Activated T-cell treated with anti-CD3 and anti-CD28 coated beads, Interleukin-2, amount 50 U/mL, for 24 hours (primary cell): ENCODE measurements at regions not wholly inside any gene's neighbourhood (a gene's known extent, or its start where the extent isn't known, plus 50 kb on each side); places are given as distances from the start of the nearest gene placed in this dataset.
"Not testable (repeated sequence)": the region's sequence is repeated elsewhere in the genome, so short reads cannot be mapped to it uniquely, and the experiment has no call there.

Experiments used
- DNase-seq: peaks from one replicate; pipeline ENCODE4 v3.0.0-alpha.2; 2020
- H3K27ac Mint-ChIP-seq: 2 replicates; pipeline ENCODE4 v1.8.0; 2020; ENCODE audit warnings: mild to moderate bottlenecking, mixed read lengths
- H3K27me3 Mint-ChIP-seq: 2 replicates; pipeline ENCODE4 v1.8.0; 2020; ENCODE audit warnings: mixed read lengths
- H3K36me3 Mint-ChIP-seq: 2 replicates; pipeline ENCODE4 v1.8.0; 2020; ENCODE audit warnings: low read depth, mixed read lengths
- H3K4me1 Mint-ChIP-seq: 2 replicates; pipeline ENCODE4 v1.8.0; 2020; ENCODE audit warnings: low read depth, mixed read lengths
- H3K4me3 Mint-ChIP-seq: 2 replicates; pipeline ENCODE4 v1.8.0; 2020; ENCODE audit warnings: mild to moderate bottlenecking, moderate library complexity, mixed read lengths
- H3K9me3 Mint-ChIP-seq: 2 replicates; pipeline ENCODE4 v1.8.0; 2020; ENCODE audit warnings: mixed read lengths

- H3K4me1 Mint-ChIP-seq, result no peaks in the 10 kb centered on the region
- no peak overlapping the region for H3K27ac Mint-ChIP-seq
- H3K9me3 Mint-ChIP-seq, result no peaks in the 10 kb centered on the region
- no peaks in the 10 kb centered on the region for H3K36me3 Mint-ChIP-seq
- peaks cover 6% of the 10 kb centered on the region for H3K27me3 Mint-ChIP-seq
- no peak for DNase-seq
- no peak overlapping the region for H3K4me3 Mint-ChIP-seq
Observed at GRCh38 chr2:118580651-118581050, 266.8 kb downstream of the EN1 start.

- no peak overlapping the region for H3K4me3 Mint-ChIP-seq
- H3K27ac Mint-ChIP-seq, result no peak overlapping the region
- no peaks in the 10 kb centered on the region for H3K9me3 Mint-ChIP-seq
- no peak for DNase-seq
- H3K36me3 Mint-ChIP-seq, result no peaks in the 10 kb centered on the region
- peaks cover 11% of the 10 kb centered on the region for H3K27me3 Mint-ChIP-seq
- H3K4me1 Mint-ChIP-seq, result no peaks in the 10 kb centered on the region
Observed at GRCh38 chr2:118580107-118580506, 267.3 kb downstream of the EN1 start.

- Mint-ChIP-seq H3K4me1 (no peaks in the 10 kb centered on the region), H3K9me3 (no peaks in the 10 kb centered on the region), H3K27me3 (peaks cover 11% of the 10 kb centered on the region), H3K4me3 (no peak overlapping the region), H3K36me3 (no peaks in the 10 kb centered on the region), H3K27ac (no peak overlapping the region)
- no peak for DNase-seq
Observed at GRCh38 chr2:118577202-118577601, 270.2 kb downstream of the EN1 start.

- H3K4me3 Mint-ChIP-seq, result no peak overlapping the region
- H3K4me1 Mint-ChIP-seq, result no peaks in the 10 kb centered on the region
- no peak overlapping the region for H3K27ac Mint-ChIP-seq
- H3K9me3 Mint-ChIP-seq, result no peaks in the 10 kb centered on the region
- no peak for DNase-seq
- peaks cover 11% of the 10 kb centered on the region for H3K27me3 Mint-ChIP-seq
- no peaks in the 10 kb centered on the region for H3K36me3 Mint-ChIP-seq
Observed at GRCh38 chr2:118576109-118576855, 271.2 kb downstream of the EN1 start.

GRCh38 chr2:118572380-118572779 lies 275.1 kb downstream of the EN1 start:
- H3K4me1 Mint-ChIP-seq, H3K9me3 Mint-ChIP-seq, H3K27ac Mint-ChIP-seq, H3K27me3 Mint-ChIP-seq, H3K36me3 Mint-ChIP-seq, H3K4me3 Mint-ChIP-seq, DNase-seq: not testable (repeated sequence)

GRCh38 chr2:118569876-118570535 lies 277.4 kb downstream of the EN1 start:
- H3K27me3 Mint-ChIP-seq, result no peaks in the 10 kb centered on the region
- H3K36me3 Mint-ChIP-seq, result no peaks in the 10 kb centered on the region
- no peak for DNase-seq
- no peak overlapping the region for H3K27ac Mint-ChIP-seq
- no peaks in the 10 kb centered on the region for H3K9me3 Mint-ChIP-seq
- no peaks in the 10 kb centered on the region for H3K4me1 Mint-ChIP-seq
- no peak overlapping the region for H3K4me3 Mint-ChIP-seq

- Mint-ChIP-seq H3K27ac (no peak overlapping the region), H3K4me1 (no peaks in the 10 kb centered on the region), H3K27me3 (no peaks in the 10 kb centered on the region), H3K36me3 (no peaks in the 10 kb centered on the region), H3K9me3 (no peaks in the 10 kb centered on the region), H3K4me3 (no peak overlapping the region)
- DNase-seq, result no peak
Observed at GRCh38 chr2:118568700-118569099, 278.7 kb downstream of the EN1 start.

GRCh38 chr2:118565786-118566540 lies 281.5 kb downstream of the EN1 start:
- no peaks in the 10 kb centered on the region for H3K4me1 Mint-ChIP-seq
- DNase-seq, result no peak
- no peaks in the 10 kb centered on the region for H3K9me3 Mint-ChIP-seq
- H3K36me3 Mint-ChIP-seq, result no peaks in the 10 kb centered on the region
- H3K27ac Mint-ChIP-seq, result no peak overlapping the region
- H3K27me3 Mint-ChIP-seq, result no peaks in the 10 kb centered on the region
- H3K4me3 Mint-ChIP-seq, result no peak overlapping the region

- Mint-ChIP-seq H3K27ac (no peak overlapping the region), H3K4me3 (no peak overlapping the region), H3K4me1 (no peaks in the 10 kb centered on the region), H3K9me3 (no peaks in the 10 kb centered on the region), H3K27me3 (no peaks in the 10 kb centered on the region), H3K36me3 (no peaks in the 10 kb centered on the region)
- no peak for DNase-seq
Observed at GRCh38 chr2:118565301-118565700, 282.1 kb downstream of the EN1 start.

- Mint-ChIP-seq H3K4me1 (no peaks in the 10 kb centered on the region), H3K4me3 (no peak overlapping the region), H3K27ac (no peak overlapping the region), H3K36me3 (no peaks in the 10 kb centered on the region), H3K27me3 (no peaks in the 10 kb centered on the region), H3K9me3 (no peaks in the 10 kb centered on the region)
- no peak for DNase-seq
Observed at GRCh38 chr2:118562144-118562543, 285.3 kb downstream of the EN1 start.

GRCh38 chr2:118558846-118559245 lies 288.6 kb downstream of the EN1 start:
- no peaks in the 10 kb centered on the region for H3K27me3 Mint-ChIP-seq
- H3K9me3 Mint-ChIP-seq, result no peaks in the 10 kb centered on the region
- no peaks in the 10 kb centered on the region for H3K4me1 Mint-ChIP-seq
- H3K27ac Mint-ChIP-seq, result no peak overlapping the region
- no peak overlapping the region for H3K4me3 Mint-ChIP-seq
- DNase-seq, result no peak
- no peaks in the 10 kb centered on the region for H3K36me3 Mint-ChIP-seq

GRCh38 chr2:118557791-118558190 lies 289.7 kb downstream of the EN1 start:
- no peak overlapping the region for H3K27ac Mint-ChIP-seq
- H3K4me3 Mint-ChIP-seq, result no peak overlapping the region

GRCh38 chr2:118557016-118557415 lies 290.4 kb downstream of the EN1 start:
- no peak for DNase-seq
- Mint-ChIP-seq H3K36me3 (no peaks in the 10 kb centered on the region), H3K27ac (no peak overlapping the region), H3K27me3 (no peaks in the 10 kb centered on the region), H3K4me1 (no peaks in the 10 kb centered on the region), H3K4me3 (no peak overlapping the region), H3K9me3 (no peaks in the 10 kb centered on the region)

More at GRCh38 chr2:118557791-118558190, 289.7 kb downstream of the EN1 start:
- H3K36me3 Mint-ChIP-seq, result no peaks in the 10 kb centered on the region
- H3K9me3 Mint-ChIP-seq, result no peaks in the 10 kb centered on the region
- no peak for DNase-seq
- no peaks in the 10 kb centered on the region for H3K27me3 Mint-ChIP-seq
- H3K4me1 Mint-ChIP-seq, result no peaks in the 10 kb centered on the region

- DNase-seq, result no peak
- no peaks in the 10 kb centered on the region for H3K4me1 Mint-ChIP-seq
- H3K36me3 Mint-ChIP-seq, result no peaks in the 10 kb centered on the region
- no peak overlapping the region for H3K27ac Mint-ChIP-seq
- H3K9me3 Mint-ChIP-seq, result no peaks in the 10 kb centered on the region
- no peak overlapping the region for H3K4me3 Mint-ChIP-seq
- peaks cover 6% of the 10 kb centered on the region for H3K27me3 Mint-ChIP-seq
Observed at GRCh38 chr2:118554616-118555015, 292.8 kb downstream of the EN1 start.

- DNase-seq, result no peak
- H3K4me1 Mint-ChIP-seq, result no peaks in the 10 kb centered on the region
- H3K9me3 Mint-ChIP-seq, result no peaks in the 10 kb centered on the region
- peaks cover 13% of the 10 kb centered on the region for H3K27me3 Mint-ChIP-seq
- H3K36me3 Mint-ChIP-seq, result no peaks in the 10 kb centered on the region
- no peak overlapping the region for H3K4me3 Mint-ChIP-seq
- no peak overlapping the region for H3K27ac Mint-ChIP-seq
Observed at GRCh38 chr2:118549503-118549902, 297.9 kb downstream of the EN1 start.
